Testis (tissue), 2 donors: ENCODE measurements at regions not wholly inside any gene's neighbourhood (a gene's known extent, or its start where the extent isn't known, plus 50 kb on each side); places are given as distances from the start of the nearest gene placed in this dataset.

Experiments
- DNase-seq: peaks from one replicate; pipeline ENCODE4 v3.0.0-alpha.2; 2019
- H3K27ac ChIP-seq, 2 donors: fragments of 200-600 bp; sonication (generic); one replicate each; pipeline ENCODE4 v1.5.1; 2019
- H3K27me3 ChIP-seq: fragments of 200-600 bp; sonication (generic); one replicate; pipeline ENCODE4 v1.5.1; 2019
- H3K36me3 ChIP-seq: fragments of 200-600 bp; sonication (generic); one replicate; pipeline ENCODE4 v1.5.1; 2017; ENCODE audit warnings: low read depth; ENCODE audit errors: missing control alignments
- H3K4me1 ChIP-seq: fragments of 200-600 bp; sonication (generic); one replicate; pipeline ENCODE4 v1.5.1; 2019
- H3K4me3 ChIP-seq, 2 donors: fragments of 200-600 bp; sonication (generic); one replicate each; pipeline ENCODE4 v1.5.1; 2017 to 2019
- H3K9me3 ChIP-seq: fragments of 200-600 bp; sonication (generic); one replicate; pipeline ENCODE4 v1.5.1; 2017
- CTCF ChIP-seq, 3 experiments: fragments of 450-650 bp in 2 of 3; fragments of 200-600 bp in 1 of 3; sonication (generic) in 1 of 3; IDR thresholded peaks; one replicate each; pipeline ENCODE4 v1.5.1; 2016 to 2019; ENCODE audit warnings: antibody characterized with exemption in 3 of 3, mild to moderate bottlenecking in 2 of 3, moderate library complexity in 1 of 3
- POLR2A ChIP-seq: fragments of 450-650 bp; IDR thresholded peaks from one replicate; pipeline ENCODE4 v1.6.1; 2017; ENCODE audit warnings: antibody characterized with exemption, mild to moderate bottlenecking, moderate library complexity
- WGBS, 2 donors: methylation state at CpG; one replicate each; pipeline ENCODE4 v1.1.5; 2018; 5-methylcytosine and 5-hydroxymethylcytosine counted together
- intact Hi-C: fragments of 100-400 bp; cut with DNase I; formaldehyde crosslinking; loops from one replicate; pipeline ENCODE4 v1.15.1; 2023; ENCODE audit warnings: low total_unique reads

GRCh38 chr17:12342161-12342560, 321.5 kb downstream of the MAP2K4 start:
- H3K9me3 ChIP-seq, result no peaks in the 10 kb centered on the region
- TF ChIP-seq POLR2A, result no peak
- no peak for TF ChIP-seq CTCF (IDR thresholded peaks at IDR 0.05)
- intact Hi-C loops, result no loop called here

GRCh38 chr17:12342609-12343435, 322.1 kb downstream of the MAP2K4 start:
- intact Hi-C loops, result no loop called here
- no peaks in the 10 kb centered on the region for H3K9me3 ChIP-seq
- DNase-seq, result no peak
- no peak overlapping the region for H3K27ac ChIP-seq
- no peaks in the 10 kb centered on the region for H3K36me3 ChIP-seq
- no peaks in the 10 kb centered on the region for H3K4me1 ChIP-seq
- TF ChIP-seq POLR2A (no peak), CTCF (IDR thresholded peaks at IDR 0.05) (no peak)
- no peaks in the 10 kb centered on the region for H3K27me3 ChIP-seq
- WGBS, 2 donors, result 68 to 76% methylated on average over 7 of the region's 7 CpGs
- no peak overlapping the region for H3K4me3 ChIP-seq

More at GRCh38 chr17:12342161-12342560, 321.5 kb downstream of the MAP2K4 start:
- no peak for DNase-seq
- H3K27ac ChIP-seq, result no peak overlapping the region
- WGBS, 2 donors, result 80 to 87% methylated on average over 6 of the region's 6 CpGs
- H3K27me3 ChIP-seq, result no peaks in the 10 kb centered on the region
- no peaks in the 10 kb centered on the region for H3K36me3 ChIP-seq
- H3K4me1 ChIP-seq, result no peaks in the 10 kb centered on the region
- no peak overlapping the region for H3K4me3 ChIP-seq

- H3K36me3 ChIP-seq, result no peaks in the 10 kb centered on the region
- intact Hi-C loops, result no loop called here
- no peaks in the 10 kb centered on the region for H3K4me1 ChIP-seq
- WGBS, 2 donors, result 54 to 68% methylated on average over 2 of the region's 2 CpGs
- H3K9me3 ChIP-seq, result no peaks in the 10 kb centered on the region
- H3K27ac ChIP-seq, result no peak overlapping the region
- no peak for DNase-seq
- no peak overlapping the region for H3K4me3 ChIP-seq
- TF ChIP-seq CTCF (IDR thresholded peaks at IDR 0.05), result no peak
- no peak for TF ChIP-seq POLR2A
- no peaks in the 10 kb centered on the region for H3K27me3 ChIP-seq
Measured at GRCh38 chr17:12348476-12348875, 317.2 kb upstream of the MYOCD start.

- H3K27me3 ChIP-seq, result no peaks in the 10 kb centered on the region
- H3K4me3 ChIP-seq, result no peak overlapping the region
- H3K9me3 ChIP-seq, result no peaks in the 10 kb centered on the region
- H3K4me1 ChIP-seq, result no peaks in the 10 kb centered on the region
- H3K27ac ChIP-seq, result no peak overlapping the region
- 88 to 94% methylated on average over 1 of the region's 1 CpG for WGBS, 2 donors
- TF ChIP-seq POLR2A (no peak), CTCF (IDR thresholded peaks at IDR 0.05) (no peak)
- intact Hi-C loops, result no loop called here
- no peak for DNase-seq
- H3K36me3 ChIP-seq, result no peaks in the 10 kb centered on the region
Measured at GRCh38 chr17:12349297-12349696, 316.4 kb upstream of the MYOCD start.

GRCh38 chr17:12352127-12352526, 313.6 kb upstream of the MYOCD start:
- no peaks in the 10 kb centered on the region for H3K36me3 ChIP-seq
- H3K9me3 ChIP-seq, result no peaks in the 10 kb centered on the region
- intact Hi-C loops, result no loop called here
- no peak for DNase-seq
- no peaks in the 10 kb centered on the region for H3K27me3 ChIP-seq
- H3K4me1 ChIP-seq, result no peaks in the 10 kb centered on the region
- H3K4me3 ChIP-seq, result no peak overlapping the region
- no peak overlapping the region for H3K27ac ChIP-seq
- no peak for TF ChIP-seq POLR2A
- no peak for TF ChIP-seq CTCF (IDR thresholded peaks at IDR 0.05)
- 63 to 64% methylated on average over 5 of the region's 5 CpGs for WGBS, 2 donors
